GM19240 (cell line): ENCODE measurements at regions not wholly inside any gene's neighbourhood (a gene's known extent, or its start where the extent isn't known, plus 50 kb on each side); places are given as distances from the start of the nearest gene placed in this dataset.

ENCODE experiments used
- DNase-seq: peaks from one replicate; pipeline ENCODE4 v3.0.0; 2011; ENCODE audit warnings: low spot score; ENCODE audit not compliant: insufficient read length

DNA sequence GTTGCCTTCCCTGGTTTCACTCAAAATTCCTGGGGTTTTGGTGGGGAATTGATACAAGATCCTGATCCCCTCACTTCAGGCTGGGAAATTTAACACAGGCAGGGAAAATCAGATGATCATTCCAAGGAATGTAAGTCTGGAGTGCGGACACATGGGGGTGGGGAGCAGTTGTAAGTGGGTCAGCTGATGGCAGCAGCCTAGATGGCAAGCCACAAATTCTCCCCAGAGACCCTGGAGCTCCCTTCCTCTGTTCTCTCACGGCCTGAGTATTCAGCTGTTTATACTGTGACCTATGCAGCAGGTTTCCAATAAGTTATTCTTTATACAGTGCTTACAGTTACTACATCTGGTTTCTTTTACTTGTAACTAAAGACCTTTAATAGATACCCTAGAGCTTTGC is 144.9 kb downstream of the SH3BGRL2 start:
- DNase-seq = no peak

- no peak for DNase-seq
These were observed 144.1 kb downstream of the SH3BGRL2 start for GRCh38 chr6:79775222-79775621.

DNA sequence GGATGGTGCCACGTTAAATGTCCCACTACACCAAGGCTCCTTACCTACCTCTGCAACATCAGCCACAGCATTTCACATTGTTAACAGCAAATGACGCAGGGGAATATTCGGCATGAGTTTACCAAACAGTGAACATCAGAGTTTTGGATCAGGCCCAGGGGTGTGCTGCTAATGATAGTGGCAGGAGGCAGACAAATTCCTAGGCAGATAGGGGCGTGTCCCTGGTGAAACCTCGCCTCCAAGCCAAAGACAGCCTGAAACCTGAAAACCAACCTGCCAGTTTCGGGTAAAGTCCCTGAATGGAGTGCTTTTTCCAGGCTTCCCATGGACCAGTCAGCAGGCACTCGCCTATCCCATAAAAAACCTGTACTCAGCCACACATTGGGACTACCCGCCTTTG is 133.6 kb downstream of the SH3BGRL2 start:
- no peak for DNase-seq

GRCh38 chr6:79763301-79763700 is 132.2 kb downstream of the SH3BGRL2 start:
- DNase-seq = no peak

GRCh38 chr6:79762370-79762769 is 131.2 kb downstream of the SH3BGRL2 start:
- no peak for DNase-seq

DNA sequence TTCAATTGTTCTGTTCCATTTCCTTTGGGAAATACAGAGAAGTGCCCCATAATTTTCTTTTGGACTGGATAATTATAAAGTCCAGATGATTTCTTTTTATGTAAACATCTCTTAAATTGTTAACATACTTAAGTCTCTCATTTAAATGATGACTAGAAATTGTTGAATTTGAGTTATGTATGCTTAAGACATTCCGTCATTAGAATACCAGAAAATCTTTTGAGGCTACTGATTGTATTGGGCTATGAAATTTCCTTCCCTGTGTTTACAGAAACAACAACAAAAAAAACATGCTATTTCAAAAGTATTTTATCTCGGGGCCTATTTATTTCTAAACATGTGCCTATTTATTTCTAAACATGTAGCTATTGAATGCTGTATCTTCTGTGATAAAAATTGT is 125.4 kb downstream of the SH3BGRL2 start:
- DNase-seq = no peak

GRCh38 chr6:79755967-79756366 is 124.8 kb downstream of the SH3BGRL2 start:
- DNase-seq = no peak
